GM20000 (cell line): ENCODE measurements at regions not wholly inside any gene's neighbourhood (a gene's known extent, or its start where the extent isn't known, plus 50 kb on each side); places are given as distances from the start of the nearest gene placed in this dataset.
"Not testable (repeated sequence)": the region's sequence is repeated elsewhere in the genome, so short reads cannot be mapped to it uniquely, and the experiment has no call there.

Source experiments
- DNase-seq: peaks from one replicate; pipeline ENCODE4 v3.0.0; 2012; ENCODE audit warnings: low spot score
- CTCF ChIP-seq: IDR thresholded peaks from 2 replicates; pipeline ENCODE4 v1.5.1; 2012; ENCODE audit warnings: mild to moderate bottlenecking, control low read depth; ENCODE audit errors: extremely low read depth, missing control alignments

DNA sequence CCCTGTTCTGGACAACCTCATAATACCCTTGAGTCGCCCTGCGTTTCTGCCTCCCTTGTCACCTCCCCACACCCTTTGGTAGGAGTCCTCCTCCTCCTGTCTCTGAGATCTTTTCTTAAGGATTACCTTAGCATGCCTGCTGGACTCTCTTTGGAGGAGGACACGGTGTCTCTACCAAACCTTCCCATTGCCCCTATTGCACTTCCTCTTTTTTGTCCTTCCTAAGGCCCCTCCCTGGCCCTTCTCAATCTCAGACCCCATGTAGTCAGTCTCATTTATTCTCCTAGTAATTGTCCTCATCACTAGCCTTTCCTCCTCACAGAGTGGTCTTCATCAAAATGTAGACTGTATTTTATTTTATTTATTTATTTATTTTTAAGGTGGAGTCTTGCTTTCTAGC, 335.0 kb upstream of the SFRP2 start:
- no peak for DNase-seq

GRCh38 chr4:154120690-154121345, 331.9 kb upstream of the SFRP2 start:
- TF ChIP-seq CTCF: no peak
- DNase-seq: no peak

More for the DNA sequence above, 335.0 kb upstream of the SFRP2 start:
- no peak for TF ChIP-seq CTCF

- no peak for DNase-seq
- TF ChIP-seq CTCF: no peak
These were observed 331.3 kb upstream of the SFRP2 start for GRCh38 chr4:154120006-154120676.

GRCh38 chr4:154119317-154119716, 330.4 kb upstream of the SFRP2 start:
- TF ChIP-seq CTCF: no peak
- DNase-seq: no peak

GRCh38 chr4:154117726-154118125, 328.8 kb upstream of the SFRP2 start:
- not testable (repeated sequence) for DNase-seq

DNA sequence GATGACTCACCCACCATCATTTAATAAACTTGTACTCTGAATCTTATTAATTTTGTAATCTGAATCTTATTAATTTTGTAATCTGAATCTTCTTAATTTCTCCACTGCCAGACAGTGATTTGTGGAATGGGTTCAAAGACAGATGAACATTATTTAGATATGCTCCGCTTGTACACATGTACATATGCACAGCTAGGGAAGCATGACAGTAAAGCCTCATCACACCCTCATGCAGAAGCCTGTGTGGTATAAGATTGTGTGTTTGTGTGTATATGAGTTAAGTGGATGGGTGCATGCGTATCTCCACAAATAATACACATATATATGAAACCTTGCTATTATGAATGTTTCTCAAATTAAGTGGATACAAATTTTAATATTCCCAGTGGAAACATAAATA, 318.5 kb upstream of the SFRP2 start:
- TF ChIP-seq CTCF: no peak
- DNase-seq: no peak

GRCh38 chr4:154088741-154089140, 299.9 kb upstream of the SFRP2 start:
- DNase-seq: no peak
- no peak for TF ChIP-seq CTCF

DNA sequence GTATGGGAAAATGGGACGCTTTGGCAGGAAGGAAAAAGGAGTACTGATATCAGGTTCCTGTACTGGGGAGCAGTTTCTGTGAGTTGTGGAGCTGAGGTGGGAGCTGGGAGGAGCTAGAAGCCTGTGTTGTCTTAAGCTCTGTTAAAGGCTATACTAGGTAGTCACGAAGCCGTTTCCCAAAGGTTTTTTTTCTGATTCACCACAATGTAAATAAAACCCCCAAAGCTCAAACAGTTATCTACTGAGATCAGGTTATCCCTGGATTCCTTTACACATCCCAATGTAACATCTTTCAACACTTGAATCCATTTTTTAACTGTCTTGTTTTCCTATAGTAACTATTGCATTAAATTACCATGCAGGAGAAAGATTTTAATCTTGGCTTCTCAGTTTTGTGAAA, 297.4 kb upstream of the SFRP2 start:
- TF ChIP-seq CTCF: no peak
- no peak for DNase-seq
